ENCODE measurements at regions not wholly inside any gene's neighbourhood (a gene's known extent, or its start where the extent isn't known, plus 50 kb on each side); places are given as distances from the start of the nearest gene placed in this dataset.

GRCh38 chr5:103409013-103409670, 150.6 kb downstream of the MACIR start:
- CTCF ChIA-PET = no interaction called here
- no peaks in the 10 kb centered on the region for H3K4me1 ChIP-seq (ENCODE audit: control insufficient read depth in 2 of 2, insufficient read depth in 2 of 2, low read length in 2 of 2)
- intact Hi-C loops (cut with micrococcal nuclease) = no loop called here
- H3K36me3 ChIP-seq (replicated peaks in 1 of 2; ENCODE audit: control extremely low read depth in 1 of 2, control insufficient read depth in 1 of 2, extremely low read depth in 1 of 2, insufficient read depth in 2 of 2, low read length in 1 of 2) = no peaks in the 10 kb centered on the region
- no peak overlapping the region for H3K27ac ChIP-seq (ENCODE audit: low read length in 2 of 2)
- no peaks in the 10 kb centered on the region for H3K79me2 ChIP-seq (ENCODE audit: control insufficient read depth, insufficient read depth, low read length)
- H3K27me3 Mint-ChIP-seq = peaks cover 9% of the 10 kb centered on the region
- no peak overlapping the region for H3K9ac ChIP-seq (ENCODE audit: low read length)
- DNase-seq = no peak
- H3K4me1 Mint-ChIP-seq = no peaks in the 10 kb centered on the region
- no peak overlapping the region for H3K4me3 ChIP-seq (ENCODE audit: control extremely low read depth in 1 of 5, extremely low read depth in 1 of 5, insufficient read depth in 1 of 5, low read depth in 2 of 5, low read length in 4 of 5)
- peaks cover 0 to 3% (median 0%) of the 10 kb centered on the region in 4 experiments for H3K27me3 ChIP-seq (replicated peaks in 1 of 4; ENCODE audit: control extremely low read depth in 1 of 4, control insufficient read depth in 3 of 4, insufficient read depth in 4 of 4, low read length in 3 of 4)
- H2AFZ ChIP-seq (ENCODE audit: insufficient read depth, low read depth, low read length, poor library complexity, severe bottlenecking) = no peak overlapping the region
- ATAC-seq (ENCODE audit: low read depth) = no peak
- H3K9me3 Mint-ChIP-seq (ENCODE audit: insufficient read depth) = no peaks in the 10 kb centered on the region
- H3K4me2 ChIP-seq (replicated peaks; ENCODE audit: low read depth, low read length, poor library complexity, severe bottlenecking) = no peak overlapping the region
- TF ChIP-seq CTCF (IDR thresholded peaks at IDR 0.05) = no peak
- TF ChIP-seq EZH2 (IDR thresholded peaks at IDR 0.05; ENCODE audit: borderline replicate concordance, insufficient read depth, low read depth, low read length, poor library complexity, severe bottlenecking) = no peak
- H4K20me1 ChIP-seq (ENCODE audit: control insufficient read depth, insufficient read depth, low read length, poor library complexity, severe bottlenecking) = no peaks in the 10 kb centered on the region
- POLR2A ChIA-PET = no interaction called here
- no peaks in the 10 kb centered on the region for H3K9me3 ChIP-seq (ENCODE audit: control extremely low read depth in 1 of 3, control insufficient read depth in 2 of 3, insufficient read depth in 1 of 3, low read length in 2 of 3)
- H3K27ac Mint-ChIP-seq = no peak overlapping the region
- no peak overlapping the region for H3K4me3 Mint-ChIP-seq

GRCh38 chr5:103408408-103408807, 149.8 kb downstream of the MACIR start:
- intact Hi-C loops (cut with micrococcal nuclease) = no loop called here
- no peaks in the 10 kb centered on the region for H3K4me1 ChIP-seq (ENCODE audit: control insufficient read depth in 2 of 2, insufficient read depth in 2 of 2, low read length in 2 of 2)
- H3K27ac ChIP-seq (ENCODE audit: low read length in 2 of 2) = no peak overlapping the region
- Mint-ChIP-seq H3K27me3 (peaks cover 9% of the 10 kb centered on the region), H3K9me3 (ENCODE audit: insufficient read depth) (no peaks in the 10 kb centered on the region), H3K27ac (no peak overlapping the region), H3K4me3 (no peak overlapping the region), H3K4me1 (no peaks in the 10 kb centered on the region)
- no peak overlapping the region for H3K9ac ChIP-seq (ENCODE audit: low read length)
- ATAC-seq (ENCODE audit: low read depth) (no peak), DNase-seq (no peak)
- H3K36me3 ChIP-seq (replicated peaks in 1 of 2; ENCODE audit: control extremely low read depth in 1 of 2, control insufficient read depth in 1 of 2, extremely low read depth in 1 of 2, insufficient read depth in 2 of 2, low read length in 1 of 2) = no peaks in the 10 kb centered on the region
- ChIA-PET POLR2A (no interaction called here), CTCF (no interaction called here)
- no peaks in the 10 kb centered on the region for H3K9me3 ChIP-seq (ENCODE audit: control extremely low read depth in 1 of 3, control insufficient read depth in 2 of 3, insufficient read depth in 1 of 3, low read length in 2 of 3)
- H3K27me3 ChIP-seq (replicated peaks in 1 of 4; ENCODE audit: control extremely low read depth in 1 of 4, control insufficient read depth in 3 of 4, insufficient read depth in 4 of 4, low read length in 3 of 4) = peaks cover 0 to 3% (median 0%) of the 10 kb centered on the region in 4 experiments
- no peaks in the 10 kb centered on the region for H4K20me1 ChIP-seq (ENCODE audit: control insufficient read depth, insufficient read depth, low read length, poor library complexity, severe bottlenecking)
- no peak overlapping the region for H3K4me3 ChIP-seq (ENCODE audit: control extremely low read depth in 1 of 5, extremely low read depth in 1 of 5, insufficient read depth in 1 of 5, low read depth in 2 of 5, low read length in 4 of 5)
- 80% methylated on average over 2 of the region's 2 CpGs for WGBS (ENCODE audit: insufficient coverage)
- TF ChIP-seq EZH2 (IDR thresholded peaks at IDR 0.05; ENCODE audit: borderline replicate concordance, insufficient read depth, low read depth, low read length, poor library complexity, severe bottlenecking) = no peak
- no peak for TF ChIP-seq CTCF (IDR thresholded peaks at IDR 0.05)
- no peak overlapping the region for H2AFZ ChIP-seq (ENCODE audit: insufficient read depth, low read depth, low read length, poor library complexity, severe bottlenecking)
- H3K4me2 ChIP-seq (replicated peaks; ENCODE audit: low read depth, low read length, poor library complexity, severe bottlenecking) = no peak overlapping the region
- no peaks in the 10 kb centered on the region for H3K79me2 ChIP-seq (ENCODE audit: control insufficient read depth, insufficient read depth, low read length)
